ENCODE measurements at regions not wholly inside any gene's neighbourhood (a gene's known extent, or its start where the extent isn't known, plus 50 kb on each side); places are given as distances from the start of the nearest gene placed in this dataset.

GRCh38 chr10:132487241-132488135, 50.1 kb upstream of the INPP5A start:
- Histone ChIP-seq H3K4me1 (ENCODE audit: insufficient read depth, low read length) (no peaks in the 10 kb centered on the region), H3K36me3 (ENCODE audit: insufficient read depth, low read length) (no peaks in the 10 kb centered on the region), H2AFZ (ENCODE audit: low read depth, low read length) (no peak overlapping the region), H3K9me3 (ENCODE audit: insufficient read depth, low read length, severe bottlenecking) (peaks cover 4% of the 10 kb centered on the region), H3K27me3 (ENCODE audit: insufficient read depth, low read length, poor library complexity) (no peaks in the 10 kb centered on the region), H3K79me2 (ENCODE audit: insufficient read depth, low read length) (no peaks in the 10 kb centered on the region), H3K27ac (ENCODE audit: low read length) (no peak overlapping the region), H3K9ac (ENCODE audit: low read depth, low read length) (no peak overlapping the region), H3K4me2 (ENCODE audit: insufficient read depth, low read length) (no peak overlapping the region), H3K4me3 (ENCODE audit: low read depth in 1 of 2, low read length in 2 of 2) (no peak overlapping the region), H4K20me1 (ENCODE audit: insufficient read depth, low read length) (no peaks in the 10 kb centered on the region)
- ATAC-seq (ENCODE audit: insufficient read depth, low read depth) (no peak), DNase-seq (no peak)
- no peak for TF ChIP-seq EZH2 (IDR thresholded peaks at IDR 0.05; ENCODE audit: borderline replicate concordance, low read depth, low read length, severe bottlenecking)
